ENCODE measurements at regions not wholly inside any gene's neighbourhood (a gene's known extent, or its start where the extent isn't known, plus 50 kb on each side); places are given as distances from the start of the nearest gene placed in this dataset.
"Not testable (repeated sequence)": the region's sequence is repeated elsewhere in the genome, so short reads cannot be mapped to it uniquely, and the experiment has no call there.

DNA sequence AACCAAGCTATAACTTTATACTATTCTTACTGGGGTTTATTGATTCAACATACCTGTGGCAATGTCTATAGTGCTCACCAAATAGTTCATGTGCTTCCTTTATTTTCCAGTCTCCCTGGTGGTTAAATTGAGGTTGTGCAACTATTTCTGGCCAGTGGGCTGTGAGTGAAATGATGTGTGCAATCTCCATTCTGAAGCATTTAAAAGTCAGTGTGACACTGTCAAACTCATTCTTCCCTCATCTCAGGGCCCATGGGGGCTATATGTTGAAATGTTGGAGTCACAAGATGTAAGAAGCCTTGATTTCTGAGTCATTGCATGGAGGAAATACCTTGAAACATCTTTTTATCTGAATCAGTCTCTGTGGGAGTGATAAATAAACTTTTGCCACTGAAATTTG lies 414.3 kb upstream of the RPS6KA3 start:
- CTCF ChIA-PET = interaction anchor here (0.7 kb wide), 1 partner anchor 134 kb away, joined by 3 read pairs; no protein-coding TSS in a partner anchor
- no peaks in the 10 kb centered on the region for H3K4me1 ChIP-seq (ENCODE audit: control insufficient read depth, insufficient read depth, low read length)
- POLR2A ChIA-PET = no interaction called here
- H3K27ac ChIP-seq (ENCODE audit: extremely low read depth, low read depth, low read length) = no peak overlapping the region
- TF ChIP-seq, protein P1, sequence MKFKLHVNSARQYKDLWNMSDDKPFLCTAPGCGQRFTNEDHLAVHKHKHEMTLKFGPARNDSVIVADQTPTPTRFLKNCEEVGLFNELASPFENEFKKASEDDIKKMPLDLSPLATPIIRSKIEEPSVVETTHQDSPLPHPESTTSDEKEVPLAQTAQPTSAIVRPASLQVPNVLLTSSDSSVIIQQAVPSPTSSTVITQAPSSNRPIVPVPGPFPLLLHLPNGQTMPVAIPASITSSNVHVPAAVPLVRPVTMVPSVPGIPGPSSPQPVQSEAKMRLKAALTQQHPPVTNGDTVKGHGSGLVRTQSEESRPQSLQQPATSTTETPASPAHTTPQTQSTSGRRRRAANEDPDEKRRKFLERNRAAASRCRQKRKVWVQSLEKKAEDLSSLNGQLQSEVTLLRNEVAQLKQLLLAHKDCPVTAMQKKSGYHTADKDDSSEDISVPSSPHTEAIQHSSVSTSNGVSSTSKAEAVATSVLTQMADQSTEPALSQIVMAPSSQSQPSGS (tag by site-specific recombination; IDR thresholded peaks at IDR 0.05; ENCODE audit: low read depth) = no peak
- TF ChIP-seq ZNF548 (tag by site-specific recombination; IDR thresholded peaks at IDR 0.05) (no peak), ZNF155 (tag by site-specific recombination; IDR thresholded peaks at IDR 0.05) (no peak), SCRT2 (tag by site-specific recombination; IDR thresholded peaks at IDR 0.05) (no peak), ZNF660 (tag by site-specific recombination; IDR thresholded peaks at IDR 0.05) (no peak), ZNF169 (tag by site-specific recombination; IDR thresholded peaks at IDR 0.05) (no peak), ZNF768 (tag by site-specific recombination; IDR thresholded peaks at IDR 0.05) (no peak), ZFP3 (tag by site-specific recombination; IDR thresholded peaks at IDR 0.05; ENCODE audit: low read depth) (no peak), ZNF600 (tag by site-specific recombination; IDR thresholded peaks at IDR 0.05) (no peak), ZBTB20 (tag by site-specific recombination; IDR thresholded peaks at IDR 0.05) (no peak), SALL2 (tag by site-specific recombination; IDR thresholded peaks at IDR 0.05; ENCODE audit: borderline replicate concordance) (no peak)
- TF ChIP-seq, protein P2, sequence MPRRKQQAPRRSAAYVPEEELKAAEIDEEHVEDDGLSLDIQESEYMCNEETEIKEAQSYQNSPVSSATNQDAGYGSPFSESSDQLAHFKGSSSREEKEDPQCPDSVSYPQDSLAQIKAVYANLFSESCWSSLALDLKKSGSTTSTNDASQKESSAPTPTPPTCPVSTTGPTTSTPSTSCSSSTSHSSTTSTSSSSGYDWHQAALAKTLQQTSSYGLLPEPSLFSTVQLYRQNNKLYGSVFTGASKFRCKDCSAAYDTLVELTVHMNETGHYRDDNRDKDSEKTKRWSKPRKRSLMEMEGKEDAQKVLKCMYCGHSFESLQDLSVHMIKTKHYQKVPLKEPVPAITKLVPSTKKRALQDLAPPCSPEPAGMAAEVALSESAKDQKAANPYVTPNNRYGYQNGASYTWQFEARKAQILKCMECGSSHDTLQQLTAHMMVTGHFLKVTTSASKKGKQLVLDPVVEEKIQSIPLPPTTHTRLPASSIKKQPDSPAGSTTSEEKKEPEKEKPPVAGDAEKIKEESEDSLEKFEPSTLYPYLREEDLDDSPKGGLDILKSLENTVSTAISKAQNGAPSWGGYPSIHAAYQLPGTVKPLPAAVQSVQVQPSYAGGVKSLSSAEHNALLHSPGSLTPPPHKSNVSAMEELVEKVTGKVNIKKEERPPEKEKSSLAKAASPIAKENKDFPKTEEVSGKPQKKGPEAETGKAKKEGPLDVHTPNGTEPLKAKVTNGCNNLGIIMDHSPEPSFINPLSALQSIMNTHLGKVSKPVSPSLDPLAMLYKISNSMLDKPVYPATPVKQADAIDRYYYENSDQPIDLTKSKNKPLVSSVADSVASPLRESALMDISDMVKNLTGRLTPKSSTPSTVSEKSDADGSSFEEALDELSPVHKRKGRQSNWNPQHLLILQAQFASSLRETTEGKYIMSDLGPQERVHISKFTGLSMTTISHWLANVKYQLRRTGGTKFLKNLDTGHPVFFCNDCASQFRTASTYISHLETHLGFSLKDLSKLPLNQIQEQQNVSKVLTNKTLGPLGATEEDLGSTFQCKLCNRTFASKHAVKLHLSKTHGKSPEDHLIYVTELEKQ (tag by site-specific recombination; IDR thresholded peaks at IDR 0.05; ENCODE audit: borderline replicate concordance) = no peak
- TF ChIP-seq, protein P3, sequence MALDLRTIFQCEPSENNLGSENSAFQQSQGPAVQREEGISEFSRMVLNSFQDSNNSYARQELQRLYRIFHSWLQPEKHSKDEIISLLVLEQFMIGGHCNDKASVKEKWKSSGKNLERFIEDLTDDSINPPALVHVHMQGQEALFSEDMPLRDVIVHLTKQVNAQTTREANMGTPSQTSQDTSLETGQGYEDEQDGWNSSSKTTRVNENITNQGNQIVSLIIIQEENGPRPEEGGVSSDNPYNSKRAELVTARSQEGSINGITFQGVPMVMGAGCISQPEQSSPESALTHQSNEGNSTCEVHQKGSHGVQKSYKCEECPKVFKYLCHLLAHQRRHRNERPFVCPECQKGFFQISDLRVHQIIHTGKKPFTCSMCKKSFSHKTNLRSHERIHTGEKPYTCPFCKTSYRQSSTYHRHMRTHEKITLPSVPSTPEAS (tag by site-specific recombination; IDR thresholded peaks at IDR 0.05) = no peak
- no peak overlapping the region for H3K4me3 ChIP-seq (ENCODE audit: low read depth, low read length)
- H3K36me3 ChIP-seq (ENCODE audit: control insufficient read depth in 2 of 2, insufficient read depth in 1 of 2, low read length in 2 of 2) = no peaks in the 10 kb centered on the region
- H3K9me3 ChIP-seq (ENCODE audit: control insufficient read depth, insufficient read depth, low read depth, low read length) = no peaks in the 10 kb centered on the region

DNA sequence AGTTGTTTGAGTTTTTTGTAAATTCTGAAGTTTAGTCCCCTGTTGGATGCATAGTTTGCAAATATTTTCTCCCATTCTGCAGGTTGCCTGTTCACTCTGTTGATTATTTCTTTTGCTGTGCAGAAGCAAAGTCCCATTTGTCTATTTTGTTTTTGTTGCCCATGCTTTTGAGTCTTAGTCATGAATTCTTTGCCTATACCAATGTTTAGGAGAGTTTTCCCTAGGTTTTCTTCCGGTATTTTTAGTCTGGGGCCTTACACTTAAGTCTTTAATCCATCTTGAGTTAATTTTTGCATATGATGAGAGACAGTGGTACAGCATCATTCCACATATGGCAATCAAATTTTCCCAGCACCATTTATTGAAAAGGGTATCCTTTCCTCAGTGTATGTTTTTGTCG lies 405.8 kb upstream of the RPS6KA3 start:
- Histone ChIP-seq H3K4me3 (ENCODE audit: low read depth, low read length) (no peak overlapping the region), H3K4me1 (ENCODE audit: control insufficient read depth, insufficient read depth, low read length) (no peaks in the 10 kb centered on the region), H3K27ac (ENCODE audit: extremely low read depth, low read depth, low read length) (no peak overlapping the region), H3K36me3 (ENCODE audit: control insufficient read depth in 2 of 2, insufficient read depth in 1 of 2, low read length in 2 of 2) (no peaks in the 10 kb centered on the region), H3K9me3 (ENCODE audit: control insufficient read depth, insufficient read depth, low read depth, low read length) (no peaks in the 10 kb centered on the region)
- POLR2A ChIA-PET = no interaction called here
- CTCF ChIA-PET = no interaction called here
- TF ChIP-seq ZNF660 (tag by site-specific recombination; IDR thresholded peaks at IDR 0.05) (no peak), ZNF140 (tag by site-specific recombination; IDR thresholded peaks at IDR 0.05) (no peak), ZNF624 (tag by site-specific recombination; IDR thresholded peaks at IDR 0.05) (no peak), ZNF121 (tag by site-specific recombination; IDR thresholded peaks at IDR 0.05) (no peak), ZNF76 (tag by site-specific recombination; IDR thresholded peaks at IDR 0.05; ENCODE audit: borderline replicate concordance, low read depth) (no peak), GLI2 (tag by site-specific recombination; IDR thresholded peaks at IDR 0.05; ENCODE audit: borderline replicate concordance, low read depth) (no peak), ZNF211 (tag by site-specific recombination; IDR thresholded peaks at IDR 0.05; ENCODE audit: low read depth) (no peak)
- TF ChIP-seq, protein P4, sequence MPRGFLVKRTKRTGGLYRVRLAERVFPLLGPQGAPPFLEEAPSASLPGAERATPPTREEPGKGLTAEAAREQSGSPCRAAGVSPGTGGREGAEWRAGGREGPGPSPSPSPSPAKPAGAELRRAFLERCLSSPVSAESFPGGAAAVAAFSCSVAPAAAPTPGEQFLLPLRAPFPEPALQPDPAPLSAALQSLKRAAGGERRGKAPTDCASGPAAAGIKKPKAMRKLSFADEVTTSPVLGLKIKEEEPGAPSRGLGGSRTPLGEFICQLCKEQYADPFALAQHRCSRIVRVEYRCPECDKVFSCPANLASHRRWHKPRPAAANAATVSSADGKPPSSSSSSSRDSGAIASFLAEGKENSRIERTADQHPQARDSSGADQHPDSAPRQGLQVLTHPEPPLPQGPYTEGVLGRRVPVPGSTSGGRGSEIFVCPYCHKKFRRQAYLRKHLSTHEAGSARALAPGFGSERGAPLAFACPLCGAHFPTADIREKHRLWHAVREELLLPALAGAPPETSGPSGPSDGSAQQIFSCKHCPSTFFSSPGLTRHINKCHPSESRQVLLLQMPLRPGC (tag by site-specific recombination; IDR thresholded peaks at IDR 0.05) = no peak
- TF ChIP-seq, protein P3 (tag by site-specific recombination; IDR thresholded peaks at IDR 0.05) = no peak
- TF ChIP-seq, protein P5, sequence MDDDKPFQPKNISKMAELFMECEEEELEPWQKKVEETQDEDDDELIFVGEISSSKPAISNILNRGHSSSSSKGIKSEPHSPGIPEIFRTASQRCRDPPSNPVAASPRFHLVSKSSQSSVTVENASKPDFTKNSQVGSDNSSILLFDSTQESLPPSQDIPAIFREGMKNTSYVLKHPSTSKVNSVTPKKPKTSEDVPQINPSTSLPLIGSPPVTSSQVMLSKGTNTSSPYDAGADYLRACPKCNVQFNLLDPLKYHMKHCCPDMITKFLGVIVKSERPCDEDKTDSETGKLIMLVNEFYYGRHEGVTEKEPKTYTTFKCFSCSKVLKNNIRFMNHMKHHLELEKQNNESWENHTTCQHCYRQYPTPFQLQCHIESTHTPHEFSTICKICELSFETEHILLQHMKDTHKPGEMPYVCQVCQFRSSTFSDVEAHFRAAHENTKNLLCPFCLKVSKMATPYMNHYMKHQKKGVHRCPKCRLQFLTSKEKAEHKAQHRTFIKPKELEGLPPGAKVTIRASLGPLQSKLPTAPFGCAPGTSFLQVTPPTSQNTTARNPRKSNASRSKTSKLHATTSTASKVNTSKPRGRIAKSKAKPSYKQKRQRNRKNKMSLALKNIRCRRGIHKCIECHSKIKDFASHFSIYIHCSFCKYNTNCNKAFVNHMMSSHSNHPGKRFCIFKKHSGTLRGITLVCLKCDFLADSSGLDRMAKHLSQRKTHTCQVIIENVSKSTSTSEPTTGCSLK (tag by site-specific recombination; IDR thresholded peaks at IDR 0.05) = no peak

DNA sequence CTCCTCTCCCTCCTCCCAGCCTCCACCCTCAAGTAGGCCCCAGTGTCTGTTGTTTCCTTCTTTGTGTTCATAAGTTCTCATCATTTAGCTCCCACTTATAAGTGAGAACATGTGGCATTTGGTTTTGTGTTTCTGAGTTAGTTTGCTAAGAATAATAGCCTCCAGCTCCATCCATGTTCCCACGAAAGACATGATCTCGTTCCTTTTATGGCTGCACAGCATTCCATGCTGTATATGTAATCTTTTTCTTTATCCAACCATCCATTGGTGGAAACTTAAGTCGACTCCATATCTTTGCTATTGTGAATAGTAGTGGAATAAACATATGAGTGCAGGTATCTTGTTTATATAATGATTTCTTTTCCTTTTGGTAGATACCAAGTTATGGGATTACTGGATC lies 405.0 kb upstream of the RPS6KA3 start:
- H3K4me1 ChIP-seq (ENCODE audit: control insufficient read depth, insufficient read depth, low read length); H3K36me3 ChIP-seq (ENCODE audit: control insufficient read depth in 2 of 2, insufficient read depth in 1 of 2, low read length in 2 of 2); H3K27ac ChIP-seq (ENCODE audit: extremely low read depth, low read depth, low read length); CTCF ChIA-PET; H3K4me3 ChIP-seq (ENCODE audit: low read depth, low read length); POLR2A ChIA-PET; H3K9me3 ChIP-seq (ENCODE audit: control insufficient read depth, insufficient read depth, low read depth, low read length): not testable (repeated sequence)
